Femur (tissue), 1 donor: ENCODE measurements at regions not wholly inside any gene's neighbourhood (a gene's known extent, or its start where the extent isn't known, plus 50 kb on each side); places are given as distances from the start of the nearest gene placed in this dataset.
A peak's percentile ranks its signal among the peaks of the same experiment; 100 is the strongest.
"Not testable (repeated sequence)": the region's sequence is repeated elsewhere in the genome, so short reads cannot be mapped to it uniquely, and the experiment has no call there.

ENCODE experiments used
- DNase-seq: peaks from one replicate; pipeline ENCODE4 v3.0.0-alpha.2; 2017

DNA sequence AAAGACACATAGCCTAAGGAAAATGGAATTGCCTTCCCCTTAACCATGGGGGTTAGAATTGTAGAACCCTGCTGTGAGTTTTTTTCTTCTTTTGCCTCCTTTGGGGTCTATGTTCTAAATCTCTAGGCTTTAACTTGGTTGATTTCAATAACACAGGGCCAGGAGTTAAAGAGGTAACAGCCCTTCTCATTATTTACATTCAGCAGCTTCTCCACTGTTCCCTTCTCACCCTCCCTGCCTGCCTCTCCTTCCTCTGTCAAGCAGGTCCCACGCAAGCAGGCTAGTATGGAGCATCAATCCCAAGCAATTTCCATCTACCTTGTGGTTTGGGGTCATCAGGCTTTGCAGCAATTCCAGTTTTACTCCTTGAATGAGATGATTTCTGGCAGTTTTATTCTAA, 236.1 kb upstream of the G2E3 start:
- no peak for DNase-seq

DNA sequence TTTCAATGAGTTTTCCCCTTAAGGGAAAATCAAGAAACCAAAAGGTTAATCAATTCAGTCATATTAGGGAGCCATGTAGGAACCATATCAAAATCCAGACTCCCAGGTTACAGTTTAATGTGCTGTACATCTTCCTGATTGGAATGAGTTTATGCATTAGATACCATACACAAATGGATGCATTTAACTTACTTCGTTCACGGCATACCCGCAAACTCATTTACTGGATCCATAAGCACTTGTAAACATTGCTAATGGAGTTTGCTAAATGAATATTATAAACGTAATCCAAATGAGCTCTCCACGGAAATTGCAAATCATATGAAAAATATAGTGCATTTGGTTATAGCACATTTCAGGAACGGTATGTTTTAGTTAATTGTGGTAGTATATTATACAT, 228.9 kb upstream of the G2E3 start:
- DNase-seq, result no peak

DNA sequence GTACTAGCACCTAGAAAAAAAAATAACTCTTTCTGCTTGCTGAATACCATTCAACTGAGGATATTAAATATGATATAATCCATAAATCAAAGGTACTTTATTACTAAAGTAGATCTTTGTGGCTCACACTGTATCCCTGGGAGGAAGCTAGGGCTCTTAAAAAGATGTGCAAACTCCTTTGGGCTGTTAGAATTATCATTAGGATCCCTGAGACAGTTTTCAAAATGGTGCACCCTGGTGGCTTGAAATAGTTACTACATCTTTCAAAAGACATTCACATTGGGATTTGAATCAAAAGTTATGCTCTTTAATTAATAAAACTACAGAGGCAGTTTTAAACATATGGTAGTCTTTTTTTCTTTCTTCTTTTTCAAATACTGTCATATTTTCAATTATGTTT, 228.5 kb upstream of the G2E3 start:
- no peak for DNase-seq

- no peak for DNase-seq
Observed at GRCh38 chr14:30331030-30331429, 227.9 kb upstream of the G2E3 start.

DNA sequence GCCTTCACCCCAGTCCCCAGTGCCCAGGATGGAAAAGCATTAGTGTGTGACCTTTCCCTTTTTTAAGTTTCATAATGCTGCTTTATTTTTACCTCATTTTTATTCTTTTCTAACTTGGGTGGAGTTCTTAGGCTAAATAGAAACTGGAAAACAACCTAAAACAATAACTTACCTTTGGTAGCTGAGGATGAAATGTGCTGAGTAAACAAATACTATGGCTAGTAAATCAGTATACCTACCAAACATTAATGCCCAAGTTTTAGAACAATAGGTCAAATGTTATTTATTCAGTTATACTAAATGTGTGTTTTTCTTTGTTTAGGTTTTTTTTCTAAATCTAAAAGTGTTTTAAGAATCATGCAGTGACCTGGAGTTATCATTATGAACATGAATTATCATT, 226.6 kb upstream of the G2E3 start:
- no peak for DNase-seq

GRCh38 chr14:30333934-30334333, 225.0 kb upstream of the G2E3 start:
- no peak for DNase-seq

GRCh38 chr14:30337456-30337855, 221.5 kb upstream of the G2E3 start:
- DNase-seq, result no peak

- DNase-seq, result no peak
Observed at GRCh38 chr14:30339311-30339901, 219.6 kb upstream of the G2E3 start.

GRCh38 chr14:30340495-30340894, 218.5 kb upstream of the G2E3 start:
- DNase-seq, result no peak

DNA sequence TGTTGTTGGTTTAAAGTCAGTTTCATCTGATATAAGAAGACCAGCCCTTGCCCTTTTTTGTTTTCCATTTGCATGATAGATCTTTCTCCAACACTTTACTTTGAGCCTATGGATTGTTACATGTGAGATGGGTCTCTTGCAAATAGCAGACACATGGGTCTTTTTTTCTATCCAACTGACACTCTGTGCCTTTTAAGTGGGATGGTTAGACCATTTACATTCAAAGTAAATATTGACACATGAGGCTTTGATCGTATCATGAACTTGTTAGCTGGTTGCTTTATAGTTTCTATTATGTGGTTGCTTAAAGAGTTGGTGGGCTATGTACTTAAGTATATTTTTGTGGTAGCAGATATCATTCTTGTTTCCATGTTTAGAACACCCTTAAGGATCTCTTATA, 213.4 kb upstream of the G2E3 start:
- no peak for DNase-seq

DNA sequence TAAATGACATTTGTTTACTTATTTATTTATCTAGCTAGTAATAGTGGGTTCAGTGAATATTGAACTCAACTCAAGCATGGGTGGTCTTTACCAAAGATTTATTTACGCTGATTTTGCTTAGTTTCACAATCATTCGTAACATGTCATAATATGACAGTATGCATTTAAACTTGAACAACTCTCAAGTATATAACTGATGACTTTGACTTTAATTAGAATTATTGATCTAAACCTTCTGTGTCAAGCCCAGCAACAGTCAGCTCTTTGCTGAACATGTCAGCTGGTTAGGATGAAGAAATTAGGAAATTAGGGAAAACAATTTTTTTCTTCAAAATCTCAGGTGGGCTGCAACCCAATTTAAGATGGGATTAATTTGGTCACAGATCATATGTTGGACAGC, 210.5 kb upstream of the G2E3 start:
- no peak for DNase-seq

DNA sequence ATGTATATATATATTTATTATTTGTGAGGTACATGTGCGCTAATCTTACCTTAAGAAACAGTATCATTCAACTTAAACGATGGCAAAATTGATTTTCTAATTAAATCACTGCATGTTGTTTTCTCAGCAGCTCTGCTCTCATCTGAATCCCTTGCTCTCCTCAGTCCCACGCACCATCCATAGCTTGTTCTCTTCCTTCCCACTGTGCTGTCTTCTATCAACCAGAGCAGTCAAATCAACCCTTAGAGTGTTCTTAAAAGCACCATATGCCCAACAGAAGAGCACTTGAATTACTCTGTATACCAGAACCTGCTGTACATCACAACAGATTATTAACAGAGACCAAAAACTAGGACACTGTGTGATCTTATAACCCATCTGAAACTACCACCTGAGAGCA, 209.4 kb upstream of the G2E3 start:
- DNase-seq, result no peak

DNA sequence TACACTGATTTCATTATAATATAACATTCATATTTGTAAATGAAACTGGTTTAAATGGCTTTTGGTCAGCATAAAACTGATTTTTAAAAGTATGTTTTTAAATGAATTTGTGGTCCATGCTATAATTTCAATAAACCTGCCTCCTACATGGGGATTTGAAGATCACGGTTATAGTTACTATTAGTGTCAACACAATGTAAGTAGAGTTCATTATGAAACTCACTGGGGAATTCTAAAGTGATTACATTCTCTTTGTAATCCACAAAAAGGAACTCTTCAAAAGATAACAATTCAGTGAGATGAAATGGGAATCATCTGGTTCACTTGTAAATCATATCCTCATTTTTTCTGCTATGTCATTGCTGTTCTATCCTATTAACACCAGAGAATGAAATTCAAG, 204.5 kb upstream of the G2E3 start:
- no peak for DNase-seq

DNA sequence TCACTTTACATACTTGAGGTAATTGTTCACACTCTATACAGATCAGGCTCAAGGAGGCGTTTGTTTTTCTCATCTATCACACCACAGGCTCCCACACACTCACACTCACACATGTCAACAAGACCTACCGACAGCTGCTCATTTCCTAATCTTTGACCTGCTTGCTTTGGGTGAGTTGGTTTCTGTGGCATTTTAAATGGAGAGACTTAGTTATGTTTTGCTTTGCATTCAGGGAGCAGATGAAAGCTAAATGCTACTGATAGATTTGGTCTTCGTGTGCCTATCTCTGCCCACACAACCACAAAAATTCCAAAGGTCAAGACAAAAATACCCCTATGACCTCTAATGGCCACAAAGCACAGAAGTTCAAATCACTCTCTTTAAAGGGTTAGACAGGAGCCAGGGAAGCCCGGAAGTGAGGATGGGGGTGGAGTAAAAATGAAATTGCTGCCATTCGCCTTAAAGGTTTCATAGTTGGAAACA, 203.5 kb upstream of the G2E3 start:
- no peak for DNase-seq

- no peak for DNase-seq
Observed at GRCh38 chr14:30356438-30357202, 202.3 kb upstream of the G2E3 start.

DNA sequence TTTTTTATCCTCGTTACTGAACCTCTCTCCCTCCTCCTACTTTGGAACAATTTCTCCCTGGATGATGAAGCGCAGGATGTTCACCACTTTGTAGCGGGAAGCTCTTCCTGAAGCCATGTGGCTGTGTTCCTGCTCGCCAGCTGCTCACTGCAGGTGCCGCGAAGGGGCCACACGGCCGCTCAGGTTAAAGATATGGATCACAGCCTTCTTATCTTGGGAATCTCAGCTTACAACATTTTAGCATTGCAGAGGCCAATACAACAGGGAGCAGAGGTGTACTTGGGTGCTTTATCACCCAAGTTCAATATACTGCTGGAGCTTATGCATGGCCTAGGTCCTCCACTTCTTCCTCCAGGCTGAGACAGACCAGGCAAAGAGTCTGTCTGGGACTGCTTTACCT, 201.2 kb upstream of the G2E3 start:
- DNase-seq, result no peak

GRCh38 chr14:30362369-30363218, 196.4 kb upstream of the G2E3 start:
- no peak for DNase-seq

DNA sequence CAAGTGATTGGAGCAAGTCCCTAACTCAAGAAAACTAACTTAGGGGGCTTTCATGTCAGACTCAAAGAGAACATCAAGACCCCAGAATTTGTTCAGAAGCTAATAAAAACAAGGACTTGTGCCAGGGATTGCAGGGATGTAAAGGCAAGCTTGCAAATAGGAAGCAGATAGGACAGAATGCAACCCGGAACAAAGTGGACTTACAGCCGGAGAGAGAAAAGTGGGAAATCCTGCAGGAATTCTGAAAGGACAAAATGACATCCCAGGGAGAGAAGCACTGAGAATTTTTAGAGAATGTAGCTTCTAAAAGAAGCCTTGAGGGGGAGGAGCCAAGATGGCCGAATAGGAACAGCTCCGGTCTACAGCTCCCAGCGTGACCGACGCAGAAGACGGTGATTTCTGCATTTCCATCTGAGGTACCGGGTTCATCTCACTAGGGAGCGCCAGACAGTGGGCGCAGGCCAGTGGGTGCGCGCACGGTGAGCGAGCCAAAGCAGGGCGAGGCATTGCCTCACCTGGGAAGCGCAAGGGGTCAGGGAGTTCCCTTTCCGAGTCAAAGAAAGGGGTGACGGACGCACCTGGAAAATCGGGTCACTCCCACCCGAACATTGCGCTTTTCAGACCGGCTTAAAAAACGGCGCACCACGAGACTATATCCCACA, 195.6 kb upstream of the G2E3 start:
- DNase-seq, result not testable (repeated sequence)

- DNase-seq, result no peak
Observed at GRCh38 chr14:30369502-30370180, 189.3 kb upstream of the G2E3 start.

DNA sequence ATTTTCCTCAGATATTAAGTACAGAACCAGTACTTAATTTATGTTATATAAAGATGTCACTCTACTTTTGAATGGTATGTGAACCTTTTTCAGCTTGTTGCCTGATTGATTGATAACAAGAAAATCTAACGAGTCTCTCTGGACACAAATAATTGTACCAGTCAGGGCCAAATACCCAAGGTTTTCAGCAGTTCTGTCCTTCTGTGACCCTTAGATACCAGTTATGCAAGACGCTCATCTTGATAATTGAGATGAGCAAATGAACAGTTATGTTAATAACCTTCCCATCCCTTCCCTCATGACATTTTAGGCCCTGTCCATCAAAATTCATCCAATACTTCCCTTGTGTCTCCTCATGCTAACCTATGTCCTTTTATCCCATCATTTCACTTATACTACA, 185.9 kb upstream of the G2E3 start:
- DNase-seq, result no peak

- no peak for DNase-seq
Observed at GRCh38 chr14:30373526-30373925, 185.4 kb upstream of the G2E3 start.

DNA sequence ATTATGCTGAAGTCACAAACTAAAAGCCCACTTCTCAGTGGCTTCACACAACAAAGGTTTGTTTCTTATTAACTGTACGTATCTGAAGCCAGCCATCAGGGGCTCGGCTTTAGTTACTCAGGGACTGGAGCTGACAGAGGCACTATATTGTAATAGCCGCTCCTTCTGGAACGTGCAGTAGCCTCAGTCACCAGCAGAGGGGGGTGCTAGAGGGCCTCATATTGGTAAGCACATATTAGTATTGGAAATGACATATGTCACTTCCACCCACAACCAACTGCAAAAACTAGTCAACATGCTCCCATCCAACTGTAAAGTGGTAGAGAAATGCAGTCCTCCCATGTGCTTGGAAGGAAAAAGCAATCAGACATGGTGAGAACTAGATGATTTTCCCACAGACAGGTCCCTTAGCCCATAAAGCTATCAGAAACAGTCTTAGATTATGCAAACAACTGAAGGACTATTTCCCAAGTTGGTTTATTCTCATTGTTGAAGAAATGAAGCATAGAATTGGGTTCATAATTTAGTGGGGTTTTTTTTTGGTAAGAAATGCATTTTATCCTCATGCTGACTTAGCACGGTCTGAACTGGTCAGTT, 183.6 kb upstream of the G2E3 start:
- DNase-seq, result peak; percentile 48
